Prostate gland (tissue), 2 donors: ENCODE measurements at regions not wholly inside any gene's neighbourhood (a gene's known extent, or its start where the extent isn't known, plus 50 kb on each side); places are given as distances from the start of the nearest gene placed in this dataset.

Source experiments
- DNase-seq: peaks from one replicate; pipeline ENCODE4 v3.0.0-alpha.2; 2019; ENCODE audit warnings: low spot score
- H3K27ac ChIP-seq, 2 donors: fragments of 200-600 bp; sonication (generic); 2 replicates each; pipeline ENCODE4 v1.5.1; 2017 to 2019
- H3K27me3 ChIP-seq: fragments of 200-600 bp; sonication (generic); replicated peaks from 2 replicates; pipeline ENCODE4 v1.5.1; 2019; ENCODE audit not compliant: insufficient read depth
- H3K36me3 ChIP-seq, 2 donors: fragments of 200-600 bp; sonication (generic); 1 replicate in 1 of 2; 2 replicates in 1 of 2; pipeline versions ENCODE4 v1.5.1 to v1.8.1; 2017 to 2019
- H3K4me1 ChIP-seq: fragments of 200-600 bp; sonication (generic); replicated peaks from 2 replicates; pipeline ENCODE4 v1.5.1; 2019
- H3K4me3 ChIP-seq, 2 donors: fragments of 200-600 bp; sonication (generic); 2 replicates each; pipeline ENCODE4 v1.5.1; 2017 to 2019
- H3K9me3 ChIP-seq: fragments of 200-600 bp; sonication (generic); 2 replicates; pipeline ENCODE4 v1.5.1; 2017
- CTCF ChIP-seq, 4 experiments: fragments of 200-600 bp in 2 of 4; fragments of 450-650 bp in 2 of 4; sonication (generic) in 2 of 4; IDR thresholded peaks; 1 replicate in 3 of 4; 2 replicates in 1 of 4; pipeline ENCODE4 v1.5.1; 2016 to 2019; ENCODE audit warnings: antibody characterized with exemption in 4 of 4, mild to moderate bottlenecking in 2 of 4, moderate library complexity in 2 of 4
- POLR2A ChIP-seq: fragments of 450-650 bp; IDR thresholded peaks from one replicate; pipeline ENCODE4 v1.6.1; 2016; ENCODE audit warnings: antibody characterized with exemption, mild to moderate bottlenecking
- POLR2AphosphoS5 ChIP-seq: sonication (generic); formaldehyde crosslinking; IDR thresholded peaks from one replicate; pipeline ENCODE4 v1.6.1; 2017; ENCODE audit warnings: antibody characterized with exemption
- WGBS: methylation state at CpG from one replicate; pipeline ENCODE4 v1.1.5; 2018; 5-methylcytosine and 5-hydroxymethylcytosine counted together
- intact Hi-C: fragments of 100-400 bp; cut with DNase I; formaldehyde crosslinking; loops from one replicate; pipeline ENCODE4 v1.14.2; 2022

- WGBS = 96% methylated on average over 14 of the region's 14 CpGs
- intact Hi-C loops = no loop called here
- TF ChIP-seq POLR2AphosphoS5 (no peak), CTCF (IDR thresholded peaks at IDR 0.05) (no peak), POLR2A (no peak)
- no peak overlapping the region for H3K27ac ChIP-seq
- DNase-seq = no peak
- H3K36me3 ChIP-seq = no peaks in the 10 kb centered on the region
- H3K27me3 ChIP-seq = no peaks in the 10 kb centered on the region
- no peaks in the 10 kb centered on the region for H3K9me3 ChIP-seq
- no peak overlapping the region for H3K4me3 ChIP-seq
- peaks cover 2% of the 10 kb centered on the region for H3K4me1 ChIP-seq
Observed at GRCh38 chr18:78643981-78644380, 335.6 kb upstream of the SALL3 start.

- intact Hi-C loops = no loop called here
- H3K27ac ChIP-seq = no peak overlapping the region
- no peak for DNase-seq
- H3K9me3 ChIP-seq = no peaks in the 10 kb centered on the region
- H3K36me3 ChIP-seq = no peaks in the 10 kb centered on the region
- WGBS = 94% methylated on average over 10 of the region's 20 CpGs
- TF ChIP-seq CTCF (IDR thresholded peaks at IDR 0.05) (no peak), POLR2AphosphoS5 (no peak), POLR2A (no peak)
- H3K27me3 ChIP-seq = no peaks in the 10 kb centered on the region
- no peaks in the 10 kb centered on the region for H3K4me1 ChIP-seq
- H3K4me3 ChIP-seq = no peak overlapping the region
Observed at GRCh38 chr18:78645216-78645615, 334.4 kb upstream of the SALL3 start.

GRCh38 chr18:78647018-78647417 lies 332.6 kb upstream of the SALL3 start:
- TF ChIP-seq CTCF (IDR thresholded peaks at IDR 0.05) (no peak), POLR2A (no peak), POLR2AphosphoS5 (no peak)
- no peak overlapping the region for H3K4me3 ChIP-seq

GRCh38 chr18:78649421-78649820 lies 330.2 kb upstream of the SALL3 start:
- Histone ChIP-seq H3K9me3 (no peaks in the 10 kb centered on the region), H3K36me3 (no peaks in the 10 kb centered on the region), H3K4me3 (no peak overlapping the region), H3K27me3 (no peaks in the 10 kb centered on the region), H3K27ac (no peak overlapping the region), H3K4me1 (no peaks in the 10 kb centered on the region)
- intact Hi-C loops = no loop called here
- WGBS = 94% methylated on average over 10 of the region's 10 CpGs
- no peak for DNase-seq
- no peak for TF ChIP-seq POLR2A
- no peak for TF ChIP-seq CTCF (IDR thresholded peaks at IDR 0.05)
- TF ChIP-seq POLR2AphosphoS5 = no peak

More at GRCh38 chr18:78647018-78647417, 332.6 kb upstream of the SALL3 start:
- intact Hi-C loops = no loop called here
- Histone ChIP-seq H3K4me1 (no peaks in the 10 kb centered on the region), H3K9me3 (no peaks in the 10 kb centered on the region), H3K27me3 (no peaks in the 10 kb centered on the region), H3K27ac (no peak overlapping the region), H3K36me3 (no peaks in the 10 kb centered on the region)
- WGBS = 85% methylated on average over 4 of the region's 4 CpGs
- DNase-seq = no peak

GRCh38 chr18:78650926-78651325 lies 328.7 kb upstream of the SALL3 start:
- no peaks in the 10 kb centered on the region for H3K9me3 ChIP-seq
- WGBS = 94% methylated on average over 13 of the region's 13 CpGs

More at GRCh38 chr18:78650926-78651325, 328.7 kb upstream of the SALL3 start:
- Histone ChIP-seq H3K27ac (no peak overlapping the region), H3K27me3 (no peaks in the 10 kb centered on the region), H3K4me1 (no peaks in the 10 kb centered on the region), H3K36me3 (no peaks in the 10 kb centered on the region), H3K4me3 (no peak overlapping the region)
- TF ChIP-seq CTCF (IDR thresholded peaks at IDR 0.05) (no peak), POLR2AphosphoS5 (no peak), POLR2A (no peak)
- DNase-seq = no peak
- intact Hi-C loops = no loop called here
